ENCODE measurements at regions not wholly inside any gene's neighbourhood (a gene's known extent, or its start where the extent isn't known, plus 50 kb on each side); places are given as distances from the start of the nearest gene placed in this dataset.

DNA sequence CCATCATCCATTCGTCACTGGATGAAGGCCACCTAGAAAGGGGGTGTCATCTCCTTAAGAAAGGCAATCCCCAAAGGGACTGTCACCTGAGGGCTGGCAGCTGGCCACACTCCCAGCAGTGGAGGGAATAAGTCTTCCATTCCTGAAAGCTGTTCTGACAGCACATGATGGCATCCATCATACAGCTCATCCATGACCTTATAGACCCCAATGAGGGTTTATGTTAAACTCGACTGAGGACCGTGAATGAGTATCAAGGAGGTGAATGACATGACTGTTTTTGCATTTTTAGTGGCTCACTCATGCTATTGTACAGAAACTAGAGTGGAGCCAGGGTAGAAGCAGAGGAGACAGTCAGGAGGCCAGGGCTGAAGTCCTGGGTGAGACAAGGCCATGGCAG is 203.1 kb upstream of the CNR1 start:
- Histone ChIP-seq H2AK5ac (ENCODE audit: low read length, severe bottlenecking) (peak overlapping the region; percentile 47), H3K9ac (ENCODE audit: low read length) (no peak overlapping the region), H3K4ac (ENCODE audit: low read depth in 1 of 2, low read length in 2 of 2) (no peak overlapping the region), H3K14ac (ENCODE audit: low read length in 2 of 2) (no peak overlapping the region), H3K36me3 (ENCODE audit: control insufficient read depth in 1 of 2, insufficient read depth in 2 of 2, low read depth in 1 of 2, low read length in 2 of 2) (no peaks in the 10 kb centered on the region), H2AFZ (ENCODE audit: low read depth, low read length) (no peak overlapping the region), H3K18ac (ENCODE audit: low read depth in 1 of 2, low read length in 2 of 2) (no peak overlapping the region), H3K4me2 (ENCODE audit: low read length, poor library complexity, severe bottlenecking) (no peak overlapping the region), H3K4me3 (ENCODE audit: insufficient read depth in 1 of 2, low read depth in 1 of 2, low read length in 2 of 2) (no peak overlapping the region), H2BK15ac (ENCODE audit: low read depth, poor library complexity, severe bottlenecking) (no peak overlapping the region), H4K8ac (ENCODE audit: low read length) (no peak overlapping the region), H3K23ac (ENCODE audit: low read length in 2 of 2) (no peak overlapping the region), H3K79me1 (replicated peaks; ENCODE audit: low read length, poor library complexity, severe bottlenecking) (no peaks in the 10 kb centered on the region), H3K27me3 (ENCODE audit: control insufficient read depth in 1 of 2, insufficient read depth in 1 of 2, low read length in 2 of 2) (peaks cover 0 to 39% of the 10 kb centered on the region in 2 experiments), H3K27ac (ENCODE audit: low read length, poor library complexity, severe bottlenecking) (no peak overlapping the region), H2BK12ac (ENCODE audit: low read length in 2 of 2) (no peak overlapping the region), H3K4me1 (ENCODE audit: control insufficient read depth, insufficient read depth, low read depth, low read length) (peaks cover 4% of the 10 kb centered on the region), H2BK5ac (ENCODE audit: low read depth, low read length, poor library complexity, severe bottlenecking) (no peak overlapping the region), H3K9me3 (ENCODE audit: control insufficient read depth, low read length) (no peaks in the 10 kb centered on the region), H4K91ac (ENCODE audit: low read length) (no peak overlapping the region), H2BK120ac (ENCODE audit: low read depth, low read length) (no peak overlapping the region)
- 63% methylated on average over 3 of the region's 3 CpGs for WGBS
- no peak for DNase-seq

DNA sequence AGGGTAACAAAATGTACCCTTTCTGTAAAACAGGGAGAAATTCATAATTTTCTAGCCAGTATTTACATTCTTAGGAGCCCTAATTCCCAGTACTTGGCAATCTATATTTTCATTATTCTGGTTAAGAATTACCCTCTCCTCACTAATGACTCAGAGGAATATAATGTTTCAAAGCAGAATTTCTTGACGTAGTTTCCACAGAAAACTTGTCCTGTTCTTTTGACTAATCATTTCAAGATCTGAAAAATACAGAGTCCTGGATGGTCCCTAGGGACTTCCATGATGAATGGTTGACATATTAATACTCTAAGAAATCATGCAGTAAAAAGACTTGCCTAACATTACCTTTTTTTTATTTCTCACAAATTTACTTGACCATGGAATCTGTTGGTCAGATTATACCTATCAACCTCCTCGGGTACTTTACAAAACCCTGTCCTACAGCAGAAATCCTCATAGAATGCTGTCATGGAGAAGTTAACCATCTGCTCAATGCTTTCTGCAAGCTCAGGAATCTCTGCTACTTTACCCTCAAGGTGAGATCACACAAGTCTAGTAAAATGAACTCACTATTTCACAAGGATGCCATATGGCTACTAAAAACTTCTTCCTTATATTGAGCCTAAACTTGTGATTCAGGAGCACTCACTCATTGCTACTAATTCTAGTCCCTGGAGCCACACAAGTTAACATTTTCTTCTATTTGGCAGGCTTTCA is 202.1 kb upstream of the CNR1 start:
- Histone ChIP-seq H3K9ac (ENCODE audit: low read length) (no peak overlapping the region), H4K91ac (ENCODE audit: low read length) (no peak overlapping the region)
- WGBS = 55% methylated on average over 2 of the region's 2 CpGs

DNA sequence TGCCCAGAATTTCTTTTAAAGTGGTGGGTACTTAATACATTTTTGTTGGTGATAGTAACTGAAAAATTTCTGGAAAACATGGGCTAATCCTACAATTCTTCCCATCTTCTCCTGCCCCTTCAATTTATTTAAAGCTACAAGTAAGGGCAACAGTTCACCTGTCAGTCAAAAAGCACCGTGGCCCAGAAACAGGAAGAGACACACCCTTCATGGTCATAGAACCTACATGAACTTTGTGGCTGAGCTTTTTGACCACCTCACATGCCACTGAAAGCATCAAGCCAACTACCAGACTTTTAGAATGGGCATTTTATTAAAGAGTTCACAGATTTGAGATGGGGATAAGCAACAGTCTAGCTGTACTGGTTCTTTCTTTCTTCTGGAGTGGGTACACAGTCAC is 201.1 kb upstream of the CNR1 start:
- DNase-seq = no peak
- no peak overlapping the region for H2AFZ ChIP-seq (ENCODE audit: low read depth, low read length)
- no peak overlapping the region for H3K18ac ChIP-seq (ENCODE audit: low read depth in 1 of 2, low read length in 2 of 2)
- H3K4me2 ChIP-seq (ENCODE audit: low read length, poor library complexity, severe bottlenecking) = no peak overlapping the region
- H3K79me1 ChIP-seq (replicated peaks; ENCODE audit: low read length, poor library complexity, severe bottlenecking) = no peaks in the 10 kb centered on the region
- no peaks in the 10 kb centered on the region for H3K9me3 ChIP-seq (ENCODE audit: control insufficient read depth, low read length)
- H4K91ac ChIP-seq (ENCODE audit: low read length) = no peak overlapping the region
- no peak overlapping the region for H2BK120ac ChIP-seq (ENCODE audit: low read depth, low read length)
- 63% methylated on average over 1 of the region's 1 CpG for WGBS
- peaks cover 4% of the 10 kb centered on the region for H3K4me1 ChIP-seq (ENCODE audit: control insufficient read depth, insufficient read depth, low read depth, low read length)
- no peak overlapping the region for H3K23ac ChIP-seq (ENCODE audit: low read length in 2 of 2)
- H3K27ac ChIP-seq (ENCODE audit: low read length, poor library complexity, severe bottlenecking) = peak overlapping the region; percentile 8
- H3K4ac ChIP-seq (ENCODE audit: low read depth in 1 of 2, low read length in 2 of 2) = no peak overlapping the region
- no peaks in the 10 kb centered on the region for H3K36me3 ChIP-seq (ENCODE audit: control insufficient read depth in 1 of 2, insufficient read depth in 2 of 2, low read depth in 1 of 2, low read length in 2 of 2)
- peak overlapping the region; percentile 59 for H2AK5ac ChIP-seq (ENCODE audit: low read length, severe bottlenecking)
- H2BK12ac ChIP-seq (ENCODE audit: low read length in 2 of 2) = no peak overlapping the region
- H3K14ac ChIP-seq (ENCODE audit: low read length in 2 of 2) = no peak overlapping the region
- no peak overlapping the region for H2BK5ac ChIP-seq (ENCODE audit: low read depth, low read length, poor library complexity, severe bottlenecking)
- no peak overlapping the region for H3K9ac ChIP-seq (ENCODE audit: low read length)
- H4K8ac ChIP-seq (ENCODE audit: low read length) = no peak overlapping the region
- H2BK15ac ChIP-seq (ENCODE audit: low read depth, poor library complexity, severe bottlenecking) = no peak overlapping the region
- H3K4me3 ChIP-seq (ENCODE audit: insufficient read depth in 1 of 2, low read depth in 1 of 2, low read length in 2 of 2) = no peak overlapping the region
- H3K27me3 ChIP-seq (ENCODE audit: control insufficient read depth in 1 of 2, insufficient read depth in 1 of 2, low read length in 2 of 2) = peaks cover 0 to 32% of the 10 kb centered on the region in 2 experiments

More for the DNA sequence above, 202.1 kb upstream of the CNR1 start:
- no peak overlapping the region for H3K23ac ChIP-seq (ENCODE audit: low read length in 2 of 2)
- H2BK5ac ChIP-seq (ENCODE audit: low read depth, low read length, poor library complexity, severe bottlenecking) = no peak overlapping the region
- no peak overlapping the region for H3K4ac ChIP-seq (ENCODE audit: low read depth in 1 of 2, low read length in 2 of 2)
- H2BK12ac ChIP-seq (ENCODE audit: low read length in 2 of 2) = no peak overlapping the region
- H2AK5ac ChIP-seq (ENCODE audit: low read length, severe bottlenecking) = no peak overlapping the region
- H3K18ac ChIP-seq (ENCODE audit: low read depth in 1 of 2, low read length in 2 of 2) = no peak overlapping the region
- no peak overlapping the region for H2BK15ac ChIP-seq (ENCODE audit: low read depth, poor library complexity, severe bottlenecking)
- H4K8ac ChIP-seq (ENCODE audit: low read length) = no peak overlapping the region
- peak; percentile 17 for DNase-seq
- no peak overlapping the region for H2AFZ ChIP-seq (ENCODE audit: low read depth, low read length)
- peaks cover 0 to 37% of the 10 kb centered on the region in 2 experiments for H3K27me3 ChIP-seq (ENCODE audit: control insufficient read depth in 1 of 2, insufficient read depth in 1 of 2, low read length in 2 of 2)
- H3K27ac ChIP-seq (ENCODE audit: low read length, poor library complexity, severe bottlenecking) = peak overlapping the region; percentile 70
- H3K4me1 ChIP-seq (ENCODE audit: control insufficient read depth, insufficient read depth, low read depth, low read length) = peaks cover 4% of the 10 kb centered on the region
- H3K4me3 ChIP-seq (ENCODE audit: insufficient read depth in 1 of 2, low read depth in 1 of 2, low read length in 2 of 2) = no peak overlapping the region
- no peak overlapping the region for H3K14ac ChIP-seq (ENCODE audit: low read length in 2 of 2)
- H2BK120ac ChIP-seq (ENCODE audit: low read depth, low read length) = no peak overlapping the region
- H3K9me3 ChIP-seq (ENCODE audit: control insufficient read depth, low read length) = no peaks in the 10 kb centered on the region
- no peaks in the 10 kb centered on the region for H3K36me3 ChIP-seq (ENCODE audit: control insufficient read depth in 1 of 2, insufficient read depth in 2 of 2, low read depth in 1 of 2, low read length in 2 of 2)
- H3K4me2 ChIP-seq (ENCODE audit: low read length, poor library complexity, severe bottlenecking) = no peak overlapping the region
- H3K79me1 ChIP-seq (replicated peaks; ENCODE audit: low read length, poor library complexity, severe bottlenecking) = no peaks in the 10 kb centered on the region

DNA sequence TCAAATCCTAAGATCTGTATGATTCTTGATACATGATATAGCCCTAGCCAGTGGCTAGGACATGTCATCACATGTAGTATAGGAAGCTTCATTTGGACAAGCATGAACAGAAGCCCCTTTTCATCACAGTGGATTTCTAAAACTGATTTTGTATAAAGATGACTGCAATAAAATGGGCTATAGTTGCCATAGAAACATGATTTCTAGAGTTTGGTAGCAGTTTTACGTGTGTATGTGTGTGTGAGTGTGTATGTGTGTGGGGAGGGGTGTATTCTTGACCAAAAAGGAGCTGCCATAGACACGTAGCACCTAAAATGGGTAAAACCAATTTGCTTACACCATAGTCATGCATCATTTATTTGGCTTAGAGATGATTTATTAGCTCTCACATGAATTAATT is 200.5 kb upstream of the CNR1 start:
- H4K91ac ChIP-seq (ENCODE audit: low read length) = no peak overlapping the region
- H3K4me3 ChIP-seq (ENCODE audit: insufficient read depth in 1 of 2, low read depth in 1 of 2, low read length in 2 of 2) = no peak overlapping the region
- 88% methylated on average over 1 of the region's 2 CpGs for WGBS
- no peak for DNase-seq
- H3K4me2 ChIP-seq (ENCODE audit: low read length, poor library complexity, severe bottlenecking) = no peak overlapping the region
- H2AFZ ChIP-seq (ENCODE audit: low read depth, low read length) = no peak overlapping the region
- H3K4ac ChIP-seq (ENCODE audit: low read depth in 1 of 2, low read length in 2 of 2) = no peak overlapping the region
- no peak overlapping the region for H3K14ac ChIP-seq (ENCODE audit: low read length in 2 of 2)
- H4K8ac ChIP-seq (ENCODE audit: low read length) = no peak overlapping the region
- no peak overlapping the region for H2BK120ac ChIP-seq (ENCODE audit: low read depth, low read length)
- no peaks in the 10 kb centered on the region for H3K9me3 ChIP-seq (ENCODE audit: control insufficient read depth, low read length)
- H3K4me1 ChIP-seq (ENCODE audit: control insufficient read depth, insufficient read depth, low read depth, low read length) = peaks cover 4% of the 10 kb centered on the region
- no peak overlapping the region for H2BK5ac ChIP-seq (ENCODE audit: low read depth, low read length, poor library complexity, severe bottlenecking)
- peaks cover 0 to 26% of the 10 kb centered on the region in 2 experiments for H3K27me3 ChIP-seq (ENCODE audit: control insufficient read depth in 1 of 2, insufficient read depth in 1 of 2, low read length in 2 of 2)
- no peak overlapping the region for H3K9ac ChIP-seq (ENCODE audit: low read length)
- no peaks in the 10 kb centered on the region for H3K36me3 ChIP-seq (ENCODE audit: control insufficient read depth in 1 of 2, insufficient read depth in 2 of 2, low read depth in 1 of 2, low read length in 2 of 2)
- H3K23ac ChIP-seq (ENCODE audit: low read length in 2 of 2) = no peak overlapping the region
- H2BK12ac ChIP-seq (ENCODE audit: low read length in 2 of 2) = no peak overlapping the region
- no peaks in the 10 kb centered on the region for H3K79me1 ChIP-seq (replicated peaks; ENCODE audit: low read length, poor library complexity, severe bottlenecking)
- no peak overlapping the region for H2BK15ac ChIP-seq (ENCODE audit: low read depth, poor library complexity, severe bottlenecking)
- H3K18ac ChIP-seq (ENCODE audit: low read depth in 1 of 2, low read length in 2 of 2) = no peak overlapping the region
- no peak overlapping the region for H2AK5ac ChIP-seq (ENCODE audit: low read length, severe bottlenecking)
- H3K27ac ChIP-seq (ENCODE audit: low read length, poor library complexity, severe bottlenecking) = no peak overlapping the region

All from mesenchymal stem cell (in vitro differentiated cells and primary cell).